ENCODE measurements at regions not wholly inside any gene's neighbourhood (a gene's known extent, or its start where the extent isn't known, plus 50 kb on each side); places are given as distances from the start of the nearest gene placed in this dataset.

- Histone ChIP-seq H3K36me3 (no peaks in the 10 kb centered on the region), H3K27me3 (replicated peaks) (no peaks in the 10 kb centered on the region), H3K4me3 (no peak overlapping the region), H3K4me1 (replicated peaks) (peaks cover 24% of the 10 kb centered on the region), H3K9me3 (replicated peaks) (no peaks in the 10 kb centered on the region), H3K27ac (no peak overlapping the region)
- no peak for DNase-seq (ENCODE audit: low read depth in 1 of 2, low spot score in 2 of 2)
Measured at GRCh38 chrX:40503094-40503493, 77.7 kb upstream of the ATP6AP2 start.

DNA sequence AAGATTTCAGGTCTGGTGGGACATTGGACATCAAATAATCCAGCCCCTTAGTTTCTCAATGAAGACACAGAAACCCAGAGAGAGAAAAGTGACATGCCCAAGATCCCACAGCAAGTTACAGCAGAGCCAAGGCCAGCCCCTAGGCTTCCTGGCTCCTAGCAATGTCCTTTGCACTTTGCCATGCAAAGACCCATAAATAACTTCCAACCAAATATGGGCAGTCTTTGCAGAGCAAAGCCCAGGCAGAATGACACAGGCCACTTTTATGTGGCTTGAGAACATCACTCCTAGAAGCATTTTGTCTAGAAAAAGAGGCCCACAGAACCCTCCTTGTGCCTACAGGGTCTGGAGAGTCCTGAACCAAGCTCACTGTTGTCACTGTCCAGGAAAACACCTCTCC, 78.1 kb upstream of the ATP6AP2 start:
- Histone ChIP-seq H3K4me3 (no peak overlapping the region), H3K9me3 (replicated peaks) (no peaks in the 10 kb centered on the region), H3K27ac (no peak overlapping the region), H3K27me3 (replicated peaks) (no peaks in the 10 kb centered on the region), H3K36me3 (no peaks in the 10 kb centered on the region), H3K4me1 (replicated peaks) (peaks cover 24% of the 10 kb centered on the region)
- no peak for DNase-seq (ENCODE audit: low read depth in 1 of 2, low spot score in 2 of 2)

- Histone ChIP-seq H3K9me3 (replicated peaks) (no peaks in the 10 kb centered on the region), H3K27ac (no peak overlapping the region), H3K27me3 (replicated peaks) (no peaks in the 10 kb centered on the region), H3K4me1 (replicated peaks) (peaks cover 20% of the 10 kb centered on the region), H3K4me3 (no peak overlapping the region), H3K36me3 (no peaks in the 10 kb centered on the region)
- DNase-seq (ENCODE audit: low read depth in 1 of 2, low spot score in 2 of 2): no peak
Measured at GRCh38 chrX:40501164-40501855, 79.5 kb upstream of the ATP6AP2 start.

DNA sequence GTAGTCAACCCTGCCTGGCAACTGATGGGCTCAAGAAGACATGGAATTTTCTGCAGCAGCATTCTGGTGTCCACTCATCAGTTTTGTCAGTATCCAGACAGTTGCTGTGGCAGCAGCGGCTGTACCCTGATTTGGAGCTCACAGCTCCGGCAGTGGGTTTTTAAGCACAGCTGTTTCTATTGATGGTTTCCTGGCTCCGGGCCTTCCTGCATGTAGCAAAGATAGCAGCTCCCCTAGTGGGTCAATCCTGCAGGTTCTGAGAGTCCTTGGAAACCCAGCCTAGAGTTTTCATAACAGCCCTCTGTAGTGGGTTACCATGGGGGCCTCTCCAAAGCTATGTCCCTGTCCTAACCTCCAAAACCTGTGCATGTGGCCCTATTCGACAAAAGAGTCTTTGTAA, 84.0 kb upstream of the ATP6AP2 start:
- Histone ChIP-seq H3K27ac (no peak overlapping the region), H3K4me3 (no peak overlapping the region), H3K36me3 (no peaks in the 10 kb centered on the region), H3K27me3 (replicated peaks) (no peaks in the 10 kb centered on the region), H3K9me3 (replicated peaks) (no peaks in the 10 kb centered on the region), H3K4me1 (replicated peaks) (no peaks in the 10 kb centered on the region)
- DNase-seq (ENCODE audit: low read depth in 1 of 2, low spot score in 2 of 2): no peak

GRCh38 chrX:40495659-40496058, 85.1 kb upstream of the ATP6AP2 start:
- H3K27ac ChIP-seq: no peak overlapping the region
- H3K9me3 ChIP-seq (replicated peaks): no peaks in the 10 kb centered on the region
- no peaks in the 10 kb centered on the region for H3K36me3 ChIP-seq
- H3K4me3 ChIP-seq: no peak overlapping the region
- H3K4me1 ChIP-seq (replicated peaks): no peaks in the 10 kb centered on the region
- no peak for DNase-seq (ENCODE audit: low read depth in 1 of 2, low spot score in 2 of 2)
- H3K27me3 ChIP-seq (replicated peaks): no peaks in the 10 kb centered on the region

DNA sequence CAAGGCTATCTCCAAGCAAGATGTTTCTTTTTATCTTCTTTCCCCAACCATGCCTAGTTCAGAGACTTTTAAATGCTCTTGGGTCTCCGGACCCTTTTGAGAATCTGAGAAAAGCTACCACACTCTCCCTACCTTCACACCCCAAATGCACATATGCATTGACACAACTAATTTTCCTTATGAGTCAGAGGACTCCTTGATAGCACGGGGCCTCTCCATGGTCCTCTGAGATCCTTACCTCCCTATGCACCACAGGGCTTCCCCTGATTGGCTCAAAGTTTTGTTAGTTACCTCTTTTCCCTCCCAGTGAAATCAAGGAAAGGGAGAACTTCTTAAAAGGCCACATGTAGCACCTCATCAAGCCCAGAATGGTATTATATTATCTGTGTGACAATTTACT, 86.8 kb upstream of the ATP6AP2 start:
- Histone ChIP-seq H3K4me1 (replicated peaks) (no peaks in the 10 kb centered on the region), H3K27me3 (replicated peaks) (no peaks in the 10 kb centered on the region), H3K9me3 (replicated peaks) (no peaks in the 10 kb centered on the region), H3K27ac (no peak overlapping the region), H3K4me3 (no peak overlapping the region), H3K36me3 (no peaks in the 10 kb centered on the region)
- DNase-seq (ENCODE audit: low read depth in 1 of 2, low spot score in 2 of 2): no peak

- Histone ChIP-seq H3K27ac (no peak overlapping the region), H3K9me3 (replicated peaks) (no peaks in the 10 kb centered on the region), H3K27me3 (replicated peaks) (no peaks in the 10 kb centered on the region), H3K4me1 (replicated peaks) (no peaks in the 10 kb centered on the region), H3K36me3 (no peaks in the 10 kb centered on the region), H3K4me3 (no peak overlapping the region)
- no peak for DNase-seq (ENCODE audit: low read depth in 1 of 2, low spot score in 2 of 2)
Measured at GRCh38 chrX:40488296-40488695, 92.5 kb upstream of the ATP6AP2 start.

- H3K9me3 ChIP-seq (replicated peaks): no peaks in the 10 kb centered on the region
- no peak overlapping the region for H3K4me3 ChIP-seq
- DNase-seq (ENCODE audit: low read depth in 1 of 2, low spot score in 2 of 2): no peak
- no peaks in the 10 kb centered on the region for H3K36me3 ChIP-seq
- H3K27ac ChIP-seq: no peak overlapping the region
- H3K4me1 ChIP-seq (replicated peaks): no peaks in the 10 kb centered on the region
- no peaks in the 10 kb centered on the region for H3K27me3 ChIP-seq (replicated peaks)
Measured at GRCh38 chrX:40485973-40486372, 94.8 kb upstream of the ATP6AP2 start.

DNA sequence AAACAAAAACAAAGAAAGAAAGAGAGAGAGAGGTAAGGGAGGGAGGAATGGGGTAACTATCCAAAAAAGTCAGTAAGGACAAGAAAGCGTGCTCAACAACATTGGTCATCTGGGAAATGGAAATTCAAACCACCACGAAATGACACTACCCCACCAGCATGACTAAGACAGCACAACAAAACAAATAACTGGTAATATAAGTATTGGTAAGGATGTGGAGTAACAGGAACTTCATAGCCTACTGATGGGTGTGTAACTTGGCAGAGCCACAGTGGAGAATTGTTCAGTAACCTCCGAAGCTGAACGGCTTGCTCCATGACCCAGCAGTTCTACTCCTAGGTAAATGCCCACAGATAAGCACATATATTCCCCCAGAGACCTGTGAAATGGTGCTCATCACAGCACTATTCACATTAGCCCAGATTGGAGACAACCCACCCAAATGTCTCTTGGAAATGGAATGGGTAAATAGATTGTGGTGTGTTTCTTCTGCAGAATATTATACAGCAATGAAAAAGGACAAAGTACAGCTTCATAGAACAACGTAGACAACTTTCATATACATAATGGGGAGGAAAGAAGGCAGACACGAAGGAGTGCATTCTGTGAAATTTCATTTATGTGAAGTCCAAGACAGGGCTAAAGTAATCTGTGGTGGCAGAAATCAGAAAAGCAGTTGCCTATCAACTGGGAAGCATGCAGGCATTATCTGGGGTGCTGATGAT, 95.5 kb upstream of the ATP6AP2 start:
- Histone ChIP-seq H3K27ac (no peak overlapping the region), H3K4me3 (no peak overlapping the region), H3K4me1 (replicated peaks) (no peaks in the 10 kb centered on the region), H3K27me3 (replicated peaks) (no peaks in the 10 kb centered on the region), H3K9me3 (replicated peaks) (no peaks in the 10 kb centered on the region), H3K36me3 (no peaks in the 10 kb centered on the region)
- no peak for DNase-seq (ENCODE audit: low read depth in 1 of 2, low spot score in 2 of 2)

GRCh38 chrX:40484408-40485091, 96.2 kb upstream of the ATP6AP2 start:
- Histone ChIP-seq H3K9me3 (replicated peaks) (no peaks in the 10 kb centered on the region), H3K36me3 (no peaks in the 10 kb centered on the region), H3K27ac (no peak overlapping the region), H3K27me3 (replicated peaks) (no peaks in the 10 kb centered on the region), H3K4me3 (no peak overlapping the region), H3K4me1 (replicated peaks) (no peaks in the 10 kb centered on the region)
- no peak for DNase-seq (ENCODE audit: low read depth in 1 of 2, low spot score in 2 of 2)

- no peaks in the 10 kb centered on the region for H3K4me1 ChIP-seq (replicated peaks)
- no peaks in the 10 kb centered on the region for H3K9me3 ChIP-seq (replicated peaks)
- no peaks in the 10 kb centered on the region for H3K36me3 ChIP-seq
- H3K4me3 ChIP-seq: no peak overlapping the region
- no peaks in the 10 kb centered on the region for H3K27me3 ChIP-seq (replicated peaks)
- no peak for DNase-seq (ENCODE audit: low read depth in 1 of 2, low spot score in 2 of 2)
- H3K27ac ChIP-seq: no peak overlapping the region
Measured at GRCh38 chrX:40483502-40483901, 97.3 kb upstream of the ATP6AP2 start.

GRCh38 chrX:40479777-40480318, 100.9 kb upstream of the ATP6AP2 start:
- H3K36me3 ChIP-seq: no peaks in the 10 kb centered on the region
- no peaks in the 10 kb centered on the region for H3K27me3 ChIP-seq (replicated peaks)
- H3K4me3 ChIP-seq: no peak overlapping the region
- no peak for DNase-seq (ENCODE audit: low read depth in 1 of 2, low spot score in 2 of 2)
- H3K27ac ChIP-seq: no peak overlapping the region
- no peaks in the 10 kb centered on the region for H3K4me1 ChIP-seq (replicated peaks)
- no peaks in the 10 kb centered on the region for H3K9me3 ChIP-seq (replicated peaks)

DNA sequence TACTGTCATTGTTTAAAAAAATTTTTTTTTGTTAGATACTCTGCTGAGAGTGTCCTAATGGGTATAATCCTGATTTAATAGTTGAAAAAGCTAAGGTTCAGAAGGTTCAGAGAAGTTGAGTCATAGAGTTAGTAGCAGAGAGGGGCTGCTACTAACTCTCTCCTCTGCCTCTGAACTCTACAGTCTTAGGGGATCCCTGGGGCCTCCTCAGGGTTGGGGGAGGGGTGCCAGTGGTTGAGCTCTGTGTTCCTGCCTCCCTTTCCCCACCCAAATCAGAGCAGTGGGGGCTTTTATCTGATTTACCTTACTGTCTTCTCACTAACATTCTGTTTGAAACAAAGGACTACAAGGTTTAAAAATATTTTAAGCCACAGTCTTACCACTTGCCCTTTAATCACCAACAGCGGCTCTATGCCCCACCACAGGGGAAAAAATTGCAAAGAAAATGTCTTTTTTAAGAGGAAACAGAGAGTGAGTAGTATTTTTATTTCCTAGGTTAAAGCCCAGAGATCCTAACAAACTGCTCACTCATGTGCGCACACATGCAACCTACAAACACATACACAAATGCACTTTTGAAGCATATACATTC, 102.2 kb upstream of the ATP6AP2 start:
- no peak for DNase-seq (ENCODE audit: low read depth in 1 of 2, low spot score in 2 of 2)
- H3K4me1 ChIP-seq (replicated peaks): no peaks in the 10 kb centered on the region
- H3K4me3 ChIP-seq: no peak overlapping the region
- H3K9me3 ChIP-seq (replicated peaks): no peaks in the 10 kb centered on the region
- H3K36me3 ChIP-seq: no peaks in the 10 kb centered on the region
- no peak overlapping the region for H3K27ac ChIP-seq
- no peaks in the 10 kb centered on the region for H3K27me3 ChIP-seq (replicated peaks)

DNA sequence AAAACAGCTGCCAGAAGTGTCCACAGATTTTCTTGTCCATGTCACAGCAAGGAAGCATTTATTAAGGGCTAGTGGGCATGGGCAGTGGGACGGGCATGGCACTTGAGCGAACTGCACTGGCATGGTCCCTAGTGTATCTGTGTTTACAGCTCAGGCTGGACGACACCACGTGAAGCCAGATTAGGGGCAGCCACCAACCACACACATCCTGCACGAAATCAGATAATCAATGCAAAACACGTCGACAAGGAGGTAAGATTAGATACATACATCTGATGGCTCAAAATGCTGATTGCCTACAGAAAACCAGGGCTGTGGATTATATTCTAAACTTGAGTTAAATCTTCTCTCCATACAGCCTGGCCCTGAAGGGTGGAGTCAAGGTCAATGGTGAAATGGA, 103.8 kb upstream of the ATP6AP2 start:
- no peaks in the 10 kb centered on the region for H3K4me1 ChIP-seq (replicated peaks)
- H3K4me3 ChIP-seq: no peak overlapping the region
- no peaks in the 10 kb centered on the region for H3K36me3 ChIP-seq
- DNase-seq (ENCODE audit: low read depth in 1 of 2, low spot score in 2 of 2): no peak
- H3K9me3 ChIP-seq (replicated peaks): no peaks in the 10 kb centered on the region
- no peak overlapping the region for H3K27ac ChIP-seq
- H3K27me3 ChIP-seq (replicated peaks): no peaks in the 10 kb centered on the region

Measured in SJSA1 (cell line).